HEK293 (cell line): ENCODE measurements at regions not wholly inside any gene's neighbourhood (a gene's known extent, or its start where the extent isn't known, plus 50 kb on each side); places are given as distances from the start of the nearest gene placed in this dataset.

Source experiments
- CTCF ChIA-PET: fragments of 350-600 bp; formaldehyde crosslinking; extraction: SDS; loops from one replicate; lab custom pipeline; 2021; ENCODE audit warnings: antibody characterized with exemption; lab: Yijun Ruan, JAX
- POLR2A ChIA-PET: fragments of 300-600 bp; formaldehyde crosslinking; extraction: SDS; loops from one replicate; lab custom pipeline; 2020; ENCODE audit warnings: antibody characterized with exemption, inconsistent platforms; lab: Yijun Ruan, JAX
- H3K27ac ChIP-seq: fragments of 200-500 bp; sonication (Bioruptor generic); 2 replicates; pipeline ENCODE4 v1.5.1; 2014; ENCODE audit warnings: low read depth, low read length, control low read depth, inconsistent platforms; ENCODE audit errors: extremely low read depth
- H3K36me3 ChIP-seq, 2 experiments: fragments of 200-500 bp in 1 of 2; sonication (Bioruptor generic) in 1 of 2; 1 replicate in 1 of 2; 2 replicates in 1 of 2; pipeline ENCODE4 v1.5.1; 2014 to 2017; ENCODE audit warnings: inconsistent platforms in 2 of 2, low read length in 2 of 2; ENCODE audit not compliant: control insufficient read depth in 2 of 2, insufficient read depth in 1 of 2
- H3K4me1 ChIP-seq: fragments of 200-500 bp; sonication (Bioruptor generic); 2 replicates; pipeline ENCODE4 v1.5.1; 2014; ENCODE audit warnings: mild to moderate bottlenecking, low read length, inconsistent platforms; ENCODE audit not compliant: control insufficient read depth, insufficient read depth
- H3K4me3 ChIP-seq: 2 replicates; pipeline ENCODE4 v1.5.1; 2011; ENCODE audit warnings: low read depth, mild to moderate bottlenecking, control low read depth, low read length, moderate library complexity
- H3K9me3 ChIP-seq: fragments of 200-500 bp; sonication (Bioruptor generic); 2 replicates; pipeline ENCODE4 v1.5.1; 2014; ENCODE audit warnings: low read depth, low read length, inconsistent platforms; ENCODE audit not compliant: control insufficient read depth, insufficient read depth
- BCL11A ChIP-seq: fragments of 450-650 bp; formaldehyde crosslinking; IDR thresholded peaks from 2 replicates; pipeline ENCODE4 v1.5.1; 2016; ENCODE audit warnings: low read depth, missing biosample characterization, missing genetic modification characterization
- HOXA7 ChIP-seq: sonication (generic); formaldehyde crosslinking; IDR thresholded peaks from 2 replicates; pipeline ENCODE4 v1.8.1; 2022; ENCODE audit warnings: missing genetic modification reagents, borderline replicate concordance
- OSR2 ChIP-seq: fragments of 450-650 bp; formaldehyde crosslinking; IDR thresholded peaks from 2 replicates; pipeline ENCODE4 v1.5.1; 2016; ENCODE audit warnings: missing biosample characterization, missing genetic modification characterization
- TRIM28 ChIP-seq: IDR thresholded peaks from 2 replicates; pipeline ENCODE4 v1.6.1; 2011; ENCODE audit warnings: low read length, control low read depth, borderline replicate concordance
- ZBTB1 ChIP-seq: fragments of 450-650 bp; formaldehyde crosslinking; IDR thresholded peaks from 2 replicates; pipeline ENCODE4 v1.5.1; 2016; ENCODE audit warnings: missing biosample characterization, missing genetic modification characterization
- ZEB2 ChIP-seq: fragments of 450-650 bp; formaldehyde crosslinking; IDR thresholded peaks from 2 replicates; pipeline ENCODE4 v1.5.1; 2016; ENCODE audit warnings: missing biosample characterization, missing genetic modification characterization
- ZNF146 ChIP-seq: fragments of 450-650 bp; formaldehyde crosslinking; IDR thresholded peaks from 2 replicates; pipeline ENCODE4 v1.5.1; 2016; ENCODE audit warnings: missing biosample characterization, missing genetic modification characterization
- ZNF24 ChIP-seq: fragments of 450-650 bp; formaldehyde crosslinking; IDR thresholded peaks from 2 replicates; pipeline ENCODE4 v1.5.1; 2016; ENCODE audit warnings: missing biosample characterization, missing genetic modification characterization
- ZNF626 ChIP-seq: fragments of 450-650 bp; sonication (Bioruptor Pico); formaldehyde crosslinking; IDR thresholded peaks from 2 replicates; pipeline ENCODE4 v1.5.1; 2018; ENCODE audit warnings: missing biosample characterization, missing genetic modification characterization, inconsistent platforms
- ZNF654 ChIP-seq: fragments of 450-650 bp; formaldehyde crosslinking; IDR thresholded peaks from 2 replicates; pipeline ENCODE4 v1.5.1; 2016; ENCODE audit warnings: low read depth, missing biosample characterization, missing genetic modification characterization
- ZNF707 ChIP-seq: fragments of 450-650 bp; formaldehyde crosslinking; IDR thresholded peaks from 2 replicates; pipeline ENCODE4 v1.5.1; 2016; ENCODE audit warnings: missing biosample characterization, missing genetic modification characterization
- ZNF76 ChIP-seq: fragments of 450-650 bp; formaldehyde crosslinking; IDR thresholded peaks from 2 replicates; pipeline ENCODE4; 2016; ENCODE audit warnings: low read depth, missing biosample characterization, missing genetic modification characterization, borderline replicate concordance
- TF ChIP-seq, protein P1 (sequence below): fragments of 450-650 bp; formaldehyde crosslinking; IDR thresholded peaks from 2 replicates; pipeline ENCODE4 v1.5.1; 2016; ENCODE audit warnings: missing biosample characterization, missing genetic modification characterization
- TF ChIP-seq, protein P2 (sequence below): IDR thresholded peaks from 2 replicates; pipeline ENCODE4 v1.6.1; 2011; ENCODE audit warnings: mild to moderate bottlenecking, low read depth, low read length, borderline replicate concordance
- TF ChIP-seq, protein P3 (sequence below): fragments of 450-650 bp; formaldehyde crosslinking; IDR thresholded peaks from 2 replicates; pipeline ENCODE4 v1.5.1; 2016; ENCODE audit warnings: missing biosample characterization, missing genetic modification characterization
- TF ChIP-seq, protein P4 (sequence below): fragments of 450-650 bp; formaldehyde crosslinking; IDR thresholded peaks from 2 replicates; pipeline ENCODE4 v1.5.1; 2016; ENCODE audit warnings: missing biosample characterization, missing genetic modification characterization
- TF ChIP-seq, protein P5 (sequence below): fragments of 450-650 bp; formaldehyde crosslinking; IDR thresholded peaks from 2 replicates; pipeline ENCODE4 v1.5.1; 2016; ENCODE audit warnings: missing biosample characterization, missing genetic modification characterization
- TF ChIP-seq, protein P6 (sequence below): fragments of 450-650 bp; formaldehyde crosslinking; IDR thresholded peaks from 2 replicates; pipeline ENCODE4 v1.5.1; 2016; ENCODE audit warnings: missing biosample characterization, missing genetic modification characterization

DNA sequence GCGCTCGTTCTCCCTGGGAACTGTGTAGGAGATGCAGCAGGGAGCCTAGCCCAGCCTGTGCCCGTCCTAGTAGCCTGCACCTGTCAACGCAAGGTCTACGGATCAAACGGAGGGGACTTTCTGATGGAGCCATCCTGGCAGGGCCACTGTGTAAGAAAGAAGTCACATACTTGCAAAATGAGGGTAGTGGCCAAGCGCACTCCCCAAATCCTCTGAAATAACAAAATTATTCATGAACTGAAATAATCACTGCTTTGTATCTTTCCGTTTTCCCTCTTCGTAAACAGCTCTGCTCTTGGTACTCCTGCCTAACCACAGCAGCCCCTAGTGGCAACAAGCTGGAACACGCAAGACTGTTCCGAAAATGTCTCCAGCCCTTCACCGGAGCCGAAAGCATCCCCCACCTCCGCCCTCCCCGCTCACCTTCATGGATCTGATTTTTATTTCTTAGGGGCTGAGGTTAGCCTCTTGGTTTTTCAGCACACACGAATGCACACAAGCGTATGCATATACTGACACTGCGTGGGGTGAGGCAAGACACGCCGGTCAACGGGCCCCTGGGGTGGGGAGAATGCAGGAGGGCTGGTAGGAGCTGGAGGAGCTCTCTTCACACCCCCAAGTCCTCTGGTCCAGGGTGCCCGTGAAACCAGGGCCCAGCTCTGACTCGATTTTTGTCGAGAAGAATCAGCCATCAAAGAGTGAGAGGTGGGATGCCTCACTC lies 100.8 kb downstream of the ABCC12 start:
- Histone ChIP-seq H3K4me1 (no peaks in the 10 kb centered on the region), H3K27ac (no peak overlapping the region), H3K36me3 (no peaks in the 10 kb centered on the region), H3K9me3 (no peaks in the 10 kb centered on the region), H3K4me3 (no peak overlapping the region)
- ChIA-PET POLR2A (no interaction called here), CTCF (interaction anchor here (0.5 to 1.4 kb wide), 20 partner anchors 10 to 1196 kb away, joined by 3 to 6 read pairs (median 4); partner anchors contain the start of genes ITFG1, NETO2 and PHKB)
- 0 out of 2 replicates have a peak, but pooled peaks have one; percentile 19 for TF ChIP-seq TRIM28
- peak; percentile 63 for TF ChIP-seq ZNF654 (tag by site-specific recombination)
- TF ChIP-seq ZNF24 (tag by site-specific recombination), result no peak
- no peak for TF ChIP-seq ZNF626 (tag by site-specific recombination)
- TF ChIP-seq, protein P1, sequence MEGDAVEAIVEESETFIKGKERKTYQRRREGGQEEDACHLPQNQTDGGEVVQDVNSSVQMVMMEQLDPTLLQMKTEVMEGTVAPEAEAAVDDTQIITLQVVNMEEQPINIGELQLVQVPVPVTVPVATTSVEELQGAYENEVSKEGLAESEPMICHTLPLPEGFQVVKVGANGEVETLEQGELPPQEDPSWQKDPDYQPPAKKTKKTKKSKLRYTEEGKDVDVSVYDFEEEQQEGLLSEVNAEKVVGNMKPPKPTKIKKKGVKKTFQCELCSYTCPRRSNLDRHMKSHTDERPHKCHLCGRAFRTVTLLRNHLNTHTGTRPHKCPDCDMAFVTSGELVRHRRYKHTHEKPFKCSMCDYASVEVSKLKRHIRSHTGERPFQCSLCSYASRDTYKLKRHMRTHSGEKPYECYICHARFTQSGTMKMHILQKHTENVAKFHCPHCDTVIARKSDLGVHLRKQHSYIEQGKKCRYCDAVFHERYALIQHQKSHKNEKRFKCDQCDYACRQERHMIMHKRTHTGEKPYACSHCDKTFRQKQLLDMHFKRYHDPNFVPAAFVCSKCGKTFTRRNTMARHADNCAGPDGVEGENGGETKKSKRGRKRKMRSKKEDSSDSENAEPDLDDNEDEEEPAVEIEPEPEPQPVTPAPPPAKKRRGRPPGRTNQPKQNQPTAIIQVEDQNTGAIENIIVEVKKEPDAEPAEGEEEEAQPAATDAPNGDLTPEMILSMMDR, result peak; percentile 69

DNA sequence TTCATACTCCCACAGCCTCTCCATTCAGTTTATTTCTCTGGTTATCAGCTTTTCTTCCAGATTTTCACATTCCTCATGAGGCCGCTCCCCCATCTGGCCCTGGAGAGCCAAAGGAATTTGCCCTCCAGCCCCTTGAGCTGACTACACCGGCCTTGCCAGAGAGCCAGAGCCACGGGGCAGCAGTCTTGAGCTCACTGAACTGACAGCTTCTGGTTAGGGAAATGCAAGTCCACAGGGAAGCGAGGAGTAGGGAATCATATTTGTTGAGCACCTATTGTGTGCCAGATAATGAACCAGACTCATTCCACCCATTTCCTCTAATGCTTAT lies 102.4 kb downstream of the ABCC12 start:
- ChIA-PET POLR2A (interaction anchor here (0.6 kb wide), 1 partner anchor 631 kb away, joined by 5 read pairs; no protein-coding TSS in a partner anchor), CTCF (interaction anchor here (0.6 to 0.8 kb wide), 3 partner anchors 42 to 442 kb away, joined by 3 to 4 read pairs (median 3); no protein-coding TSS in a partner anchor)
- H3K36me3 ChIP-seq, result no peaks in the 10 kb centered on the region
- TF ChIP-seq ZBTB1 (tag by site-specific recombination), result no peak
- TF ChIP-seq OSR2 (tag by site-specific recombination), result no peak
- TF ChIP-seq, protein P2, sequence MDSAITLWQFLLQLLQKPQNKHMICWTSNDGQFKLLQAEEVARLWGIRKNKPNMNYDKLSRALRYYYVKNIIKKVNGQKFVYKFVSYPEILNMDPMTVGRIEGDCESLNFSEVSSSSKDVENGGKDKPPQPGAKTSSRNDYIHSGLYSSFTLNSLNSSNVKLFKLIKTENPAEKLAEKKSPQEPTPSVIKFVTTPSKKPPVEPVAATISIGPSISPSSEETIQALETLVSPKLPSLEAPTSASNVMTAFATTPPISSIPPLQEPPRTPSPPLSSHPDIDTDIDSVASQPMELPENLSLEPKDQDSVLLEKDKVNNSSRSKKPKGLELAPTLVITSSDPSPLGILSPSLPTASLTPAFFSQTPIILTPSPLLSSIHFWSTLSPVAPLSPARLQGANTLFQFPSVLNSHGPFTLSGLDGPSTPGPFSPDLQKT, result no peak
- TF ChIP-seq ZNF76 (tag by site-specific recombination), result no peak
- TF ChIP-seq, protein P3, sequence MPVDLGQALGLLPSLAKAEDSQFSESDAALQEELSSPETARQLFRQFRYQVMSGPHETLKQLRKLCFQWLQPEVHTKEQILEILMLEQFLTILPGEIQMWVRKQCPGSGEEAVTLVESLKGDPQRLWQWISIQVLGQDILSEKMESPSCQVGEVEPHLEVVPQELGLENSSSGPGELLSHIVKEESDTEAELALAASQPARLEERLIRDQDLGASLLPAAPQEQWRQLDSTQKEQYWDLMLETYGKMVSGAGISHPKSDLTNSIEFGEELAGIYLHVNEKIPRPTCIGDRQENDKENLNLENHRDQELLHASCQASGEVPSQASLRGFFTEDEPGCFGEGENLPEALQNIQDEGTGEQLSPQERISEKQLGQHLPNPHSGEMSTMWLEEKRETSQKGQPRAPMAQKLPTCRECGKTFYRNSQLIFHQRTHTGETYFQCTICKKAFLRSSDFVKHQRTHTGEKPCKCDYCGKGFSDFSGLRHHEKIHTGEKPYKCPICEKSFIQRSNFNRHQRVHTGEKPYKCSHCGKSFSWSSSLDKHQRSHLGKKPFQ (tag by site-specific recombination), result no peak
- no peak for TF ChIP-seq BCL11A (tag by site-specific recombination)
- no peak for TF ChIP-seq ZNF707
- TF ChIP-seq ZEB2 (tag by site-specific recombination), result no peak
- TF ChIP-seq ZNF146 (tag by site-specific recombination), result no peak
- TF ChIP-seq, protein P4, sequence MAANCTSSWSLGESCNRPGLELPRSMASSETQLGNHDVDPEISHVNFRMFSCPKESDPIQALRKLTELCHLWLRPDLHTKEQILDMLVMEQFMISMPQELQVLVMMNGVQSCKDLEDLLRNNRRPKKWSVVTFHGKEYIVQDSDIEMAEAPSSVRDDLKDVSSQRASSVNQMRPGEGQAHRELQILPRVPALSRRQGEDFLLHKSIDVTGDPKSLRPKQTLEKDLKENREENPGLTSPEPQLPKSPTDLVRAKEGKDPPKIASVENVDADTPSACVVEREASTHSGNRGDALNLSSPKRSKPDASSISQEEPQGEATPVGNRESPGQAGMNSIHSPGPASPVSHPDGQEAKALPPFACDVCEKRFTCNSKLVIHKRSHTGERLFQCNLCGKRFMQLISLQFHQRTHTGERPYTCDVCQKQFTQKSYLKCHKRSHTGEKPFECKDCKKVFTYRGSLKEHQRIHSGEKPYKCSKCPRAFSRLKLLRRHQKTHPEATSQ (tag by site-specific recombination), result no peak
- TF ChIP-seq HOXA7 (CRISPR knock-in tag), result no peak
- TF ChIP-seq, protein P5, sequence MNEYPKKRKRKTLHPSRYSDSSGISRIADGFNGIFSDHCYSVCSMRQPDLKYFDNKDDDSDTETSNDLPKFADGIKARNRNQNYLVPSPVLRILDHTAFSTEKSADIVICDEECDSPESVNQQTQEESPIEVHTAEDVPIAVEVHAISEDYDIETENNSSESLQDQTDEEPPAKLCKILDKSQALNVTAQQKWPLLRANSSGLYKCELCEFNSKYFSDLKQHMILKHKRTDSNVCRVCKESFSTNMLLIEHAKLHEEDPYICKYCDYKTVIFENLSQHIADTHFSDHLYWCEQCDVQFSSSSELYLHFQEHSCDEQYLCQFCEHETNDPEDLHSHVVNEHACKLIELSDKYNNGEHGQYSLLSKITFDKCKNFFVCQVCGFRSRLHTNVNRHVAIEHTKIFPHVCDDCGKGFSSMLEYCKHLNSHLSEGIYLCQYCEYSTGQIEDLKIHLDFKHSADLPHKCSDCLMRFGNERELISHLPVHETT (tag by site-specific recombination), result no peak
- TF ChIP-seq, protein P6, sequence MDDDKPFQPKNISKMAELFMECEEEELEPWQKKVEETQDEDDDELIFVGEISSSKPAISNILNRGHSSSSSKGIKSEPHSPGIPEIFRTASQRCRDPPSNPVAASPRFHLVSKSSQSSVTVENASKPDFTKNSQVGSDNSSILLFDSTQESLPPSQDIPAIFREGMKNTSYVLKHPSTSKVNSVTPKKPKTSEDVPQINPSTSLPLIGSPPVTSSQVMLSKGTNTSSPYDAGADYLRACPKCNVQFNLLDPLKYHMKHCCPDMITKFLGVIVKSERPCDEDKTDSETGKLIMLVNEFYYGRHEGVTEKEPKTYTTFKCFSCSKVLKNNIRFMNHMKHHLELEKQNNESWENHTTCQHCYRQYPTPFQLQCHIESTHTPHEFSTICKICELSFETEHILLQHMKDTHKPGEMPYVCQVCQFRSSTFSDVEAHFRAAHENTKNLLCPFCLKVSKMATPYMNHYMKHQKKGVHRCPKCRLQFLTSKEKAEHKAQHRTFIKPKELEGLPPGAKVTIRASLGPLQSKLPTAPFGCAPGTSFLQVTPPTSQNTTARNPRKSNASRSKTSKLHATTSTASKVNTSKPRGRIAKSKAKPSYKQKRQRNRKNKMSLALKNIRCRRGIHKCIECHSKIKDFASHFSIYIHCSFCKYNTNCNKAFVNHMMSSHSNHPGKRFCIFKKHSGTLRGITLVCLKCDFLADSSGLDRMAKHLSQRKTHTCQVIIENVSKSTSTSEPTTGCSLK (tag by site-specific recombination), result no peak
- no peak overlapping the region for H3K27ac ChIP-seq
- H3K4me1 ChIP-seq, result no peaks in the 10 kb centered on the region
- no peaks in the 10 kb centered on the region for H3K9me3 ChIP-seq
- H3K4me3 ChIP-seq, result no peak overlapping the region
